PFSK-1 (cell line): ENCODE measurements at regions not wholly inside any gene's neighbourhood (a gene's known extent, or its start where the extent isn't known, plus 50 kb on each side); places are given as distances from the start of the nearest gene placed in this dataset.
A peak's percentile ranks its signal among the peaks of the same experiment; 100 is the strongest.

Experiments
- FOXP2 ChIP-seq: optimal IDR thresholded peaks from 2 replicates; pipeline ENCODE3; 2011; ENCODE audit warnings: borderline replicate concordance, control low read depth, inconsistent platforms; ENCODE audit not compliant: insufficient read depth; ENCODE audit errors: extremely low read length, extremely low read depth
- POLR2AphosphoS5 ChIP-seq: IDR thresholded peaks from 2 replicates; pipeline ENCODE4 v1.6.1; 2012; ENCODE audit warnings: low read depth, mild to moderate bottlenecking, control low read depth, low read length, moderate library complexity
- REST ChIP-seq, 2 experiments: IDR thresholded peaks; 2 replicates each; pipeline versions ENCODE4 v1.6.1 to v1.8.0; 2011 to 2012; ENCODE audit warnings: low read depth in 2 of 2, low read length in 2 of 2, control low read depth in 1 of 2, inconsistent platforms in 1 of 2, mild to moderate bottlenecking in 1 of 2, moderate library complexity in 1 of 2; ENCODE audit not compliant: insufficient read depth in 1 of 2
- SIN3A ChIP-seq: IDR thresholded peaks from 2 replicates; pipeline ENCODE4 v1.6.1; 2012; ENCODE audit warnings: mild to moderate bottlenecking, low read length, moderate library complexity, borderline replicate concordance; ENCODE audit not compliant: insufficient read depth
- TAF1 ChIP-seq: IDR thresholded peaks from 2 replicates; pipeline ENCODE4 v1.6.1; 2012; ENCODE audit warnings: low read length, control low read depth, borderline replicate concordance; ENCODE audit not compliant: insufficient read depth

DNA sequence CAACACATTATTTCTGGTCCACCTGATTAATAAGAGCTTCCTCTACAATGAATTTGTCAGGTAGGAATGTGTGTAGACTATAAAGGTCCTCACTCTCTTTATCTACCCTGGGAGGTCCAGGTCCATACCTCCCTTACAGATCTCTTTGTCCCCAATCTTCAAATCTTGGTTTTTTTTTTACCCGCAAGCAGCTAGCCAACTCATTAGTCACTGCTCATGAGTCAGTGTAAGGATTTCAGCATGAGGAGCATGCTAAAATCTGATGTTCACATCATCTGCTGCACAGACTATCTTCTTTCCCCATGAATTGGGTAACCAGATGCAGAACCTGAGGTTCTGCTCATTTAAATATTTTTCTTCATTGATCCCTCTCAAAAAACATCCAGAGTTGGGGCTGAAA lies 397.0 kb upstream of the ISX start:
- TF ChIP-seq REST (IDR thresholded peaks at IDR 0.05; ENCODE audit: insufficient read depth in 1 of 2, low read depth in 2 of 2, low read length in 2 of 2) (no peak), POLR2AphosphoS5 (no peak), TAF1 (no peak), FOXP2 (no peak), SIN3A (no peak)

DNA sequence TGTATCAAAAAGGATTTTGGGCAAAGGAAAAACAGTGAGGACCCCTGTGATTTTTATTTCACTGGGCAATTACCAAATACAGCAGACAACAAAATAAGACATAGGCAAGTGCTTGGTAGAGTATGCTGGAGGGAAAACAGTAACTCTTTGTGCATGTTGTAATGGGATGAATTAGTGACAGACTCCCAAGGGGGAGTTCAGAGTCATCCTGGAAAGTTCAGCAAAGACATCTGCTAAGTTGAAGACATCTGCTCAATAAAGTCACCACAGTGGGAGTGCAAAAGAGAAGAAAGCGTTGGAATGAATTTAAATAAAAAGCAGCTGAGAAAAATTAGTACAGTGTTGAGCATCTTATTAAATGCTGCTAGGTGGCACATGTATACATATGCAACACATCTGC lies 378.8 kb upstream of the ISX start:
- no peak for TF ChIP-seq SIN3A
- TF ChIP-seq POLR2AphosphoS5 = no peak
- TF ChIP-seq FOXP2 = no peak

DNA sequence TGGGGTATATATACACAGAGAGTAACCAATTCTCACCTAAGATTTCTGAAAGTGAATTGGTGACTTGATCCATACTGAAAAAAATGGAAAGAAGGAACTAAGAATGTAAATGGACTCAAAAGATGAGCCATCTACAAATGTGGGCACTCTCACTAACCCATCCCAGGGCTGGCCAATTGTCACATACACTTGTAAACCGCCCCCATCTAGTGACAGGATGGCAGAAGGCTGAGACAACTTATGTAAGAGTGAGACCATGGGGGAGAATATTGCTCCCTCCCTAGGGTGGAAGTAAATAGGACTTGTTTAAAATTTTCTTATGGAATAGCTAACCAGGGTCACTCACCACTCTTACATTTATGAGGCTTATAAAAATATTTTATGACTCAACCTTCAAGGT lies 377.1 kb upstream of the ISX start:
- no peak for TF ChIP-seq SIN3A

- TF ChIP-seq FOXP2 (no peak), REST (IDR thresholded peaks at IDR 0.05; ENCODE audit: insufficient read depth in 1 of 2, low read depth in 2 of 2, low read length in 2 of 2) (peak; percentile 10 to 88; a peak in 2 of 4 replicates)
Measured at GRCh38 chr22:34696557-34696956, 369.4 kb upstream of the ISX start.

GRCh38 chr22:34702279-34702678 lies 363.7 kb upstream of the ISX start:
- TF ChIP-seq POLR2AphosphoS5 (no peak), REST (IDR thresholded peaks at IDR 0.05; ENCODE audit: insufficient read depth in 1 of 2, low read depth in 2 of 2, low read length in 2 of 2) (no peak), TAF1 (no peak)

DNA sequence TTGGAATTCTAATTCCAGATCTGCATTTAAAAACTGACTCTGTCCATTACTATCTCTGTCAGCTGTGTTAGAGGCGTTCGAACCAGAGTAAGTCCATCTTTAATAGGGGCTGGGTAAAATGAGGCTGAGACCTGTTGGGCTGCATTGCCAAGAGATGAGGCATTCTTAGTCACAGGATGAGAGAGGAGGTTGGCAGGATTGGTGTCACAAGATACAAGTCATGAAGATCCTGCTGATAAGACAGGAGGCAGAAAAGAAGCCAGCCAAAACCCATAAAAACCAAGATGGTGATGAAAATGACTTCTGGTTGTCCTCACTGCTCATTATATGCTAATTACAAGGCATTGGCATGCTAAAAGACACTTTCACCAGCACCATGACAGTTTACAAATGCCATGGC lies 356.3 kb upstream of the ISX start:
- no peak for TF ChIP-seq FOXP2
- no peak for TF ChIP-seq REST (IDR thresholded peaks at IDR 0.05; ENCODE audit: insufficient read depth in 1 of 2, low read depth in 2 of 2, low read length in 2 of 2)
- no peak for TF ChIP-seq TAF1
- TF ChIP-seq POLR2AphosphoS5 = no peak
- TF ChIP-seq SIN3A = no peak
